Epithelial cell of esophagus (primary cell): ENCODE measurements at regions not wholly inside any gene's neighbourhood (a gene's known extent, or its start where the extent isn't known, plus 50 kb on each side); places are given as distances from the start of the nearest gene placed in this dataset.
A peak's percentile ranks its signal among the peaks of the same experiment; 100 is the strongest.
"Not testable (repeated sequence)": the region's sequence is repeated elsewhere in the genome, so short reads cannot be mapped to it uniquely, and the experiment has no call there.

Experiments
- DNase-seq: peaks from one replicate; pipeline ENCODE4 v3.0.0; 2010; ENCODE audit warnings: low read depth
- H3K4me3 ChIP-seq: 2 replicates; pipeline ENCODE4 v1.5.1; 2011; ENCODE audit warnings: mild to moderate bottlenecking, low read length, control low read depth
- CTCF ChIP-seq: IDR thresholded peaks from 2 replicates; pipeline ENCODE4 v1.5.1; 2011; ENCODE audit warnings: low read depth, mild to moderate bottlenecking, low read length, control low read depth, inconsistent platforms; ENCODE audit not compliant: insufficient read depth; ENCODE audit errors: missing control alignments

DNA sequence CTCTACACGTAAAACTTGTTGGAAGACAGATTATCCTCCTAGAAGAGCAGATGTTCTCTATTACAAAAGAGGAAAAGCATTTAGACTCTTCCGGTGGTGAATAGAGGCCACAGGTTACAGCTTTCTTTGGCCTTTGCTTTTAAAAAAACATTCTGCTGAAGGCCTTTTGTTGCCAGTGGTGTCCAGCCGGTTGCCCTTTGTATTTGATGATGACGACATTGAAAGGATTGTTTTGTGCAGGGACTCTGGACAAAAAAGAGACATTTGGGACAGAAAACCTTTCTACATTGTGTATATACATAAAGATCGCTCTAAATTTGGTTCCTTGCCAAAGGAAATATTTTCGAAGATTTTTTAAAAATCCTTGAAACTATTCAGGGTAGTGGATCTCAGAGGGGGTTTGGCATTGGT lies 180.3 kb downstream of the C9orf152 start:
- no peak overlapping the region for H3K4me3 ChIP-seq
- TF ChIP-seq CTCF: no peak
- no peak for DNase-seq

GRCh38 chr9:110028271-110028670 lies 179.7 kb downstream of the C9orf152 start:
- no peak overlapping the region for H3K4me3 ChIP-seq
- no peak for DNase-seq
- no peak for TF ChIP-seq CTCF

DNA sequence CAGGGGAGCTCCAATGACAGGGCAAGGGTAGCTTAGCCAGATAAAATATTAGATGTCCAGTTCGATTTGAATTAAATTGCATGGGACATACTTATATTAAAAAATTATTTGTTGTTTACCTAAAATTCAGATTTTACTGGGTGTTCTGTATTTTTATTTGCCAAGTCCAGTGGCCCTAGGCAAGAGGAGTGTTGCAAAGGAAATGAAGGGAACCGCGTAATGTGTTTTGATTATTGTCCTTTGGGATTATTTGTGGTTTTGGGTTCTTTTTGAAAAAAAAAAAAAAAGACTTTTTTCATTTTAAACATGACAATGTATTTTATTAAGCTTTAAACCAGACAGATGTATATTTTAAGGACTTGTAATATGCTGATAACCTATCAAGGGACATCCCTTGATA lies 179.3 kb downstream of the C9orf152 start:
- TF ChIP-seq CTCF: no peak
- no peak for DNase-seq
- H3K4me3 ChIP-seq: no peak overlapping the region

GRCh38 chr9:110029429-110029955 lies 178.5 kb downstream of the C9orf152 start:
- peak; percentile 94 for DNase-seq
- no peak overlapping the region for H3K4me3 ChIP-seq
- TF ChIP-seq CTCF: no peak

GRCh38 chr9:110029956-110030480 lies 177.9 kb downstream of the C9orf152 start:
- DNase-seq: no peak
- no peak for TF ChIP-seq CTCF
- no peak overlapping the region for H3K4me3 ChIP-seq

GRCh38 chr9:110030632-110031031 lies 177.3 kb downstream of the C9orf152 start:
- DNase-seq: peak; percentile 84
- H3K4me3 ChIP-seq: no peak overlapping the region
- no peak for TF ChIP-seq CTCF

- TF ChIP-seq CTCF: no peak
- peak; percentile 90 for DNase-seq
- no peak overlapping the region for H3K4me3 ChIP-seq
These were observed 176.3 kb downstream of the C9orf152 start for GRCh38 chr9:110031511-110032173.

GRCh38 chr9:110032532-110032931 lies 175.4 kb downstream of the C9orf152 start:
- not testable (repeated sequence) for H3K4me3 ChIP-seq, DNase-seq
